Naive B cell (primary cell): ENCODE measurements at regions not wholly inside any gene's neighbourhood (a gene's known extent, or its start where the extent isn't known, plus 50 kb on each side); places are given as distances from the start of the nearest gene placed in this dataset.

Experiments used
- ATAC-seq, 2 donors: fragments of 150-1000 bp; cut with Tn5 transposase; 2 replicates each; pipeline ENCODE4 v1.10.0; 2021; ENCODE audit warnings: low read depth in 2 of 2, mild to moderate bottlenecking in 2 of 2, moderate library complexity in 2 of 2
- DNase-seq: peaks from one replicate; pipeline ENCODE4 v3.0.0; 2022
- H3K27ac Mint-ChIP-seq, 6 donors: one replicate each; pipeline ENCODE4 v1.8.0; 2020 to 2022; ENCODE audit warnings: mild to moderate bottlenecking in 6 of 6, mixed read lengths in 6 of 6, moderate library complexity in 5 of 6, inconsistent platforms in 2 of 6
- H3K27me3 Mint-ChIP-seq, 3 donors: one replicate each; pipeline ENCODE4 v1.8.0; 2021 to 2022; ENCODE audit warnings: mixed read lengths in 3 of 3, mild to moderate bottlenecking in 1 of 3
- H3K36me3 Mint-ChIP-seq, 2 donors: one replicate each; pipeline ENCODE4 v1.8.0; 2020 to 2022; ENCODE audit warnings: mixed read lengths in 2 of 2, inconsistent platforms in 1 of 2, mild to moderate bottlenecking in 1 of 2
- H3K4me1 Mint-ChIP-seq, 3 donors: one replicate each; pipeline ENCODE4 v1.8.0; 2020 to 2022; ENCODE audit warnings: mixed read lengths in 3 of 3, inconsistent platforms in 1 of 3, mild to moderate bottlenecking in 1 of 3, moderate library complexity in 1 of 3
- H3K4me3 Mint-ChIP-seq, 8 donors: one replicate each; pipeline ENCODE4 v1.8.0; 2020 to 2022; ENCODE audit warnings: mild to moderate bottlenecking in 8 of 8, mixed read lengths in 8 of 8, moderate library complexity in 8 of 8, inconsistent platforms in 2 of 8
- H3K9me3 Mint-ChIP-seq, 7 donors: one replicate each; pipeline ENCODE4 v1.8.0; 2020 to 2022; ENCODE audit warnings: mixed read lengths in 7 of 7, mild to moderate bottlenecking in 5 of 7, inconsistent platforms in 2 of 7, moderate library complexity in 1 of 7

- no peak overlapping the region for H3K27ac Mint-ChIP-seq
- peaks cover 0 to 5% (median 2%) of the 10 kb centered on the region in 7 donors for H3K9me3 Mint-ChIP-seq
- no peaks in the 10 kb centered on the region for H3K4me1 Mint-ChIP-seq
- no peak for DNase-seq
- H3K4me3 Mint-ChIP-seq: no peak overlapping the region
- ATAC-seq: no peak
- H3K36me3 Mint-ChIP-seq: no peaks in the 10 kb centered on the region
- H3K27me3 Mint-ChIP-seq: peaks cover 0 to 4% (median 0%) of the 10 kb centered on the region in 3 donors
These were observed 186.5 kb downstream of the KIF18A start for GRCh38 chr11:27921472-27921871.

GRCh38 chr11:27916541-27917100 lies 191.3 kb downstream of the KIF18A start:
- Mint-ChIP-seq H3K4me1 (no peaks in the 10 kb centered on the region), H3K4me3 (no peak overlapping the region), H3K27ac (no peak overlapping the region), H3K36me3 (no peaks in the 10 kb centered on the region), H3K9me3 (peaks cover 0 to 4% (median 0%) of the 10 kb centered on the region in 7 donors), H3K27me3 (peaks cover 0 to 4% (median 0%) of the 10 kb centered on the region in 3 donors)
- no peak for ATAC-seq
- DNase-seq: no peak

DNA sequence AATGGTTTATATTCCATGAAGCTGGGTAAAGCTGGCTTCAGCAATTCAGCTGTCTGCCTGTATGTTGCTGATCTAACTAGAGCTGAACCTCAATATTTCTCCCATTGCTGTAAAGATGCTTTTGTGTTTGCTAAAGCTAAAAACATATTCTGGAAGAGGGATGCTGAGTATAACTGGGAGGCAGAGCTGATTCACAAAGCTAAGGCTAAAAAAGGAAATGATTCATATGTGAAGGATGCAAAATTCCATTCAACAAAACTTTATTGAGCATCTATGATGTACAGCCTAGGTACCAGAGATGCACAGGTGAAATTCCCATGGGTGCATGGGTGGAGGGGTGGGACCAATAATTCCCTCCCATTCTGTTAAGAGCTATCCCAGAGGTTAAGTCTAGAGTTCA lies 193.9 kb downstream of the KIF18A start:
- no peak for DNase-seq
- no peak for ATAC-seq
- peaks cover 0 to 4% (median 2%) of the 10 kb centered on the region in 7 donors for H3K9me3 Mint-ChIP-seq
- H3K4me3 Mint-ChIP-seq: no peak overlapping the region
- no peaks in the 10 kb centered on the region for H3K36me3 Mint-ChIP-seq
- H3K4me1 Mint-ChIP-seq: no peaks in the 10 kb centered on the region
- no peak overlapping the region for H3K27ac Mint-ChIP-seq
- H3K27me3 Mint-ChIP-seq: peaks cover 0 to 4% (median 0%) of the 10 kb centered on the region in 3 donors

DNA sequence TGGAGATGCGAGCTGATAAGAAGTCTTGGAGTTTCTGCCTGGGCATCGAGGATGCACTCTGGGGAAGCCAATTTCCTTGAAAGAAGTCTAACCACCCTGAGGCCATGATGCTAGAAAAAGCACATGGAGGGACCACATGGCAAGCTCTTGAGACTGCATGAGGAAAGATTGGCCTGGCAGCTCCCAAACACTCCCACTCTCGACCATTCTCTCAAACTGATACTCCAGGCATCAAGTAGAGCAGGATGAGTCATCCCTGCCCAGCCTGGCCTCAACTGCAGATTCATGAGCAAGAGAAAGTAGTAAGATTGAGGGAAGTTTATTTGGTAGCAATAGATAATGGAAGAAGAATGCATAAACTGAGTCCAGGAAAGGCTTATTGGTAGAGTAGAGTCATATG lies 194.3 kb downstream of the KIF18A start:
- H3K27ac Mint-ChIP-seq: no peak overlapping the region
- DNase-seq (no peak), ATAC-seq (no peak)
- peaks cover 0 to 4% (median 2%) of the 10 kb centered on the region in 7 donors for H3K9me3 Mint-ChIP-seq
- peaks cover 0 to 2% (median 0%) of the 10 kb centered on the region in 3 donors for H3K27me3 Mint-ChIP-seq
- H3K36me3 Mint-ChIP-seq: no peaks in the 10 kb centered on the region
- no peaks in the 10 kb centered on the region for H3K4me1 Mint-ChIP-seq
- no peak overlapping the region for H3K4me3 Mint-ChIP-seq

GRCh38 chr11:27912916-27913315 lies 195.0 kb downstream of the KIF18A start:
- H3K27ac Mint-ChIP-seq: no peak overlapping the region
- no peak overlapping the region for H3K4me3 Mint-ChIP-seq
- H3K4me1 Mint-ChIP-seq: no peaks in the 10 kb centered on the region
- DNase-seq (no peak), ATAC-seq (no peak)
- no peaks in the 10 kb centered on the region for H3K27me3 Mint-ChIP-seq
- peaks cover 0 to 6% (median 2%) of the 10 kb centered on the region in 7 donors for H3K9me3 Mint-ChIP-seq
- H3K36me3 Mint-ChIP-seq: no peaks in the 10 kb centered on the region

DNA sequence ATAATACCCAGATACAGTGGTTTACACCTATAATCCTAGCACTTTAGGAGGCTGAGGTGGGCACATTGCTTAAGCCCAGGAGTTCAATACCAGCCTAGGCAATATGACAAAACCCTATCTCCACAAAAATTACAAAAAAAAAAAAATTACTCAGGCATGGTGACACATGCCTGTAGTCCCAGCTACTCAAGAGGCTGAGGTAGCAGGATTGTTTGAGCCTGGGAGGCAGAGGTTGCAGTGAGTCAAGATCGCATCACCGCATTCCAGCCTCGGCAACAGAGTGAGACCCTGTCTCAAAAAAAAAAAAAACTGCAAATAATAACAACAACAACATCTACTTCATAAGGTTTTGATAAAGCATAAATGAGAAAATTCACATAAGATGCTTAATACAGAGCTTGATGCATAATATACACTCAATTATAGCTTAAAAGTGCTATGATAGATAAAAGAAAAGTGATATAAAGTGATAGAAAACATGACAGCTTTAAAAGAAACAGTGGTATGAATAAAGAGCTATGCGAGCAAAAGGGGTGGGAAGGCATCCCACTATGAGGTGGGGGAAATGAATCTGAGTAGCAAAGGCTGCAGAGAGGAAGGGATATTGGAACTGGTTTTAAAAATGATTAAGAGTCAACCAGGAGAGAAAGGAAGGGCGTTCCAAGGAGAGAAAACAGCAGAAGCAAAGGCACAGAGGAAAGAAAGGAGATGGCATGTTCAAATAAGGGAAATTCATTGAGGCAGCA lies 197.6 kb downstream of the KIF18A start:
- Mint-ChIP-seq H3K9me3 (peaks cover 0 to 16% (median 5%) of the 10 kb centered on the region in 7 donors), H3K27ac (no peak overlapping the region), H3K27me3 (no peaks in the 10 kb centered on the region), H3K36me3 (no peaks in the 10 kb centered on the region), H3K4me1 (no peaks in the 10 kb centered on the region), H3K4me3 (no peak overlapping the region)
- DNase-seq: no peak
- no peak for ATAC-seq

- H3K9me3 Mint-ChIP-seq: peaks cover 0 to 16% (median 5%) of the 10 kb centered on the region in 7 donors
- H3K27ac Mint-ChIP-seq: no peak overlapping the region
- ATAC-seq: no peak
- no peaks in the 10 kb centered on the region for H3K36me3 Mint-ChIP-seq
- H3K4me3 Mint-ChIP-seq: no peak overlapping the region
- no peak for DNase-seq
- H3K27me3 Mint-ChIP-seq: no peaks in the 10 kb centered on the region
- no peaks in the 10 kb centered on the region for H3K4me1 Mint-ChIP-seq
These were observed 198.6 kb downstream of the KIF18A start for GRCh38 chr11:27909386-27909785.

DNA sequence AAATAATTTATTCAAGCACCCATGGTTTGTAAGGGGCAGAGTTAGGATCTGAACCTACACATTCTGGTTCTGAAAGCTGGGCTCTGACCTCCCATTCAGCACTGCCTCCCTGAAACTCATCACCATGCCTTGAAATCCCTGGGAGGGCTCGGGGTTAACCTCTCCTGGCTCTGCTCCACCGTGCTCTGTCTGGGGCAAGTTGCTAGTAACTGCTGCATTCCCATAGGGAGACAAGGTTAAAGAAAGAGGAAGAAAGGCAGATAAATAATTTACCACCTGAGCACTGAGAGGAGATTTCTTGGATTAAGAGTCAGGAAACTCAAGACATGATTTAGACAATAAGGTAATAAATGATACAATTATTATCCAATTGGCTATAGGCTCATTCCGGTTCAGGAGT lies 199.3 kb downstream of the KIF18A start:
- DNase-seq: no peak
- no peaks in the 10 kb centered on the region for H3K4me1 Mint-ChIP-seq
- no peak overlapping the region for H3K27ac Mint-ChIP-seq
- peaks cover 0 to 16% (median 5%) of the 10 kb centered on the region in 7 donors for H3K9me3 Mint-ChIP-seq
- no peaks in the 10 kb centered on the region for H3K36me3 Mint-ChIP-seq
- no peaks in the 10 kb centered on the region for H3K27me3 Mint-ChIP-seq
- no peak overlapping the region for H3K4me3 Mint-ChIP-seq
- no peak for ATAC-seq

- no peak overlapping the region for H3K27ac Mint-ChIP-seq
- no peaks in the 10 kb centered on the region for H3K4me1 Mint-ChIP-seq
- H3K36me3 Mint-ChIP-seq: no peaks in the 10 kb centered on the region
- H3K27me3 Mint-ChIP-seq: no peaks in the 10 kb centered on the region
- no peak overlapping the region for H3K4me3 Mint-ChIP-seq
- H3K9me3 Mint-ChIP-seq: peaks cover 0 to 19% (median 5%) of the 10 kb centered on the region in 7 donors
- ATAC-seq: no peak
- no peak for DNase-seq
These were observed 200.4 kb downstream of the KIF18A start for GRCh38 chr11:27907530-27907929.

DNA sequence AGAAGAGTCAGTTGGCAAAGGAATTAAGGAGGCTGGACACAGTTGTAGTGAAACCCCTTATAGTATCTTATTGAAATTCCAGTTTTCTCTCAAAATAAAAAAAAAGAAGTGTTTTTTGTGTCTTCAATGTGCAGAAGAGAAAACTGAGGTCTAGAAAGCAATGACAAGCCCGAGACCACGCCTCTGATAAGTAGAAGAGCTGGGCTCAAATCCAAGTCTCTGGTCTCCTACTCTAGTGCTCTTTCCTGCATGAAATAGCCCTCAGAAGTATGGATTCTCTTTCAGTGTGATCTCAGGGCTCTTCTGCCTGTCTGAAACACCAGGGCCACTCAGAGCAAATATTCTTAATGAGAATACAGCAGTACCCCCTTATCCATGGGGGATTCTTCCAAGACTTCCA lies 200.9 kb downstream of the KIF18A start:
- H3K36me3 Mint-ChIP-seq: no peaks in the 10 kb centered on the region
- no peak overlapping the region for H3K27ac Mint-ChIP-seq
- H3K9me3 Mint-ChIP-seq: peaks cover 0 to 20% (median 5%) of the 10 kb centered on the region in 7 donors
- ATAC-seq (no peak), DNase-seq (no peak)
- H3K4me3 Mint-ChIP-seq: no peak overlapping the region
- no peaks in the 10 kb centered on the region for H3K27me3 Mint-ChIP-seq
- H3K4me1 Mint-ChIP-seq: no peaks in the 10 kb centered on the region

- no peak overlapping the region for H3K27ac Mint-ChIP-seq
- ATAC-seq (no peak), DNase-seq (no peak)
- H3K27me3 Mint-ChIP-seq: no peaks in the 10 kb centered on the region
- H3K36me3 Mint-ChIP-seq: no peaks in the 10 kb centered on the region
- no peaks in the 10 kb centered on the region for H3K4me1 Mint-ChIP-seq
- H3K9me3 Mint-ChIP-seq: peaks cover 0 to 25% (median 5%) of the 10 kb centered on the region in 7 donors
- no peak overlapping the region for H3K4me3 Mint-ChIP-seq
These were observed 203.4 kb downstream of the KIF18A start for GRCh38 chr11:27904358-27905055.

DNA sequence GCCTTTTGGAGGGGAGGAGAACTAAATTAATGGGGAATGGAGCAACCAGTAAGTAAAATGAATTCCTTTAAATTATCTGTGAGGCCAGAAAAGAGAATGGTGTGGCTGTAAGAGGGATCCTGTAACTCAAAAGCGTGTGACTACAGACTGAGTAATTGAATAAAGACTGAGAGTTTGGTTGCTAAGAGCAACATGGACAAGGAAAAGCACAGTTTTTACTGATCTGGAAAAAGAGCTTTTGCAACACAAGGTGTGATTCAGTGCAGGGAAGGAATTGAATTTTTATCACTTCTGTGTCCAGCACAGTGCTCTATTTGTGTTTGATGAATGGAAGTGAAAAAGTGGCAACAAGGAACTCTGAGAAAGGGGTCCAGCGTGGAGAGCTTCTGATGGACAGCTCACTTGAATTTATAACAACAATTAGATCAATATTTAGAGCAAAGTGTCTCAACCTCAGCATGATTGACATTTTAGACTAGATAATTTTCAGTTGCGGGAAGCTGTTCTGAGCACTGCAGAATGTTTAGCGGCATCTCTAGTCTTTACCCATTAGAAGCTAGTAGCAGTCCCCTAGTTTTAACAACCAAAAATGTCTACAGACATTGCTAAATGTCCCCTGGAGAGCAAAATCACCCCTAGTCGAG lies 202.8 kb upstream of the BDNF start:
- no peak overlapping the region for H3K27ac Mint-ChIP-seq
- DNase-seq (no peak), ATAC-seq (no peak)
- no peaks in the 10 kb centered on the region for H3K4me1 Mint-ChIP-seq
- H3K9me3 Mint-ChIP-seq: peaks cover 0 to 28% (median 7%) of the 10 kb centered on the region in 7 donors
- peaks cover 0 to 5% (median 4%) of the 10 kb centered on the region in 3 donors for H3K27me3 Mint-ChIP-seq
- H3K36me3 Mint-ChIP-seq: no peaks in the 10 kb centered on the region
- H3K4me3 Mint-ChIP-seq: no peak overlapping the region

- H3K27me3 Mint-ChIP-seq: peaks cover 0 to 9% (median 4%) of the 10 kb centered on the region in 3 donors
- H3K4me3 Mint-ChIP-seq: no peak overlapping the region
- peaks cover 0 to 16% (median 5%) of the 10 kb centered on the region in 7 donors for H3K9me3 Mint-ChIP-seq
- ATAC-seq (no peak), DNase-seq (no peak)
- H3K36me3 Mint-ChIP-seq: no peaks in the 10 kb centered on the region
- no peak overlapping the region for H3K27ac Mint-ChIP-seq
- H3K4me1 Mint-ChIP-seq: no peaks in the 10 kb centered on the region
These were observed 197.9 kb upstream of the BDNF start for GRCh38 chr11:27898166-27898565.
